GM19395 (cell line): ENCODE measurements at regions not wholly inside any gene's neighbourhood (a gene's known extent, or its start where the extent isn't known, plus 50 kb on each side); places are given as distances from the start of the nearest gene placed in this dataset.

Source experiments
- ATAC-seq: cut with Tn5 transposase; IDR thresholded peaks from one replicate; pipeline ENCODE4 v1.9.1; 2021; ENCODE audit warnings: mild to moderate bottlenecking, moderate library complexity; ENCODE audit not compliant: unreplicated experiment

DNA sequence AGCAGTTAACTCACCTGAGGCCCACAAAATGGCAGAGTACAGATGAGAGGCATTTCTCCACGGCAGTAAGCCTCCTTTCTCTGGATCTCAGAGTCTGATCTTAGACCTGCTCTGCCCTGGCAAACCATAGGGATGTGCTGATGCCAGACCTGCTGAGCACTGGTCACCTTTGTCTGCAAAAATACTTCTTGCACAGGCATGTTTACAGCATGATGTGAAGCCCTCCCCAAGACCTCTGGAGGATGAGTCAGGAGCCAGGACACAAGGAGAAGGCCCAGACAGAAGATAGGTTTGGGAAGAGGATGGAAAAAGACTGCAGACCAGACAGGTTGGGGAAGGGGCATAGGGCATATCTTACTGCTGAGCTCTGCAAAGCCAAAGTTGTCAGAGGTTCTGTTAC is 426.6 kb downstream of the PMP22 start:
- no peak for ATAC-seq

DNA sequence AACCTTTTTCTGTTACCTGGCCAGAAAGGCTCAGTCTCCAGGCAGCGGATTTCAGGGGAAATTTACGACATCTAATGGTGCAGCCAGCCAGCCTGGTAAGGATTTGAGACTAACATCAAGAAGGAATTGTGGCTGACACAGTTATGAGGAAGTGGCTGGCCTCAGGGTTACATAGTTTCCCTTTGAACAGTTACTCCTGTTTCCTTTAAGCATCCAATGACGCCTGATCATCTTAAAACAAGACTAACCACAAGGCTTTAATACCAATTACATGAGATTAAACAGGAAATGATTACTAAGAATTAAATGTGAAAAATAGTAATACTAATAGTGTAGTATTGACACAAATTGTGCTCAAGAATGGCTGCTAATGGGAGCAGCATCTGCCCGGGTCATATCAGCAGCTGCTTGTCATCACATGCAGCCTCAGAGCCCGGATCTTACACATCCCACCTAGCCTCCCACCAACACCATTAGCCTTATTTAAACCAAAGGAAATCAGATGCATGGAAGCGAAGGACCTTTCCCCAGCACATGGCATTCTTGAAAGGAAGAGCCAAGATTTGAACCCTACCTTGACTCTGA is 431.8 kb downstream of the PMP22 start:
- no peak for ATAC-seq

DNA sequence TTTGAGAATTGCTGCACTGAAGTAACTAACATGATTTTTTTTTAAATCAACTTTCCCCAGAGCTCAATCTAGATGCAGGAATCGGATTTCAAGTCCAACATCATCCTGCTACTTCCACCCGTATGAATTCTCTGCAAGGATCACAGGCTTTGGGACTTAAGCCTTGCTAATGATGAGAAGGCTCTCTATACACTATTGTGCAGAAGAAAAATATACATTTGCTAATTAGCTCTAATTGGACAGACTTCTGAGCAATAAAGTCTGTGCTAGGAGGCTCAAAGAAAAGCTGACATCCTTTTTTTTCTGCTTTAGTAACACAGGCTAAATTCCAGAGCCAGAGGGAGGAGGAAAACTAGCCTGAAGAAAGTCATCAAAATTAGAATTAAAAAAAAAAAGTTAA is 433.6 kb downstream of the PMP22 start:
- ATAC-seq: no peak

DNA sequence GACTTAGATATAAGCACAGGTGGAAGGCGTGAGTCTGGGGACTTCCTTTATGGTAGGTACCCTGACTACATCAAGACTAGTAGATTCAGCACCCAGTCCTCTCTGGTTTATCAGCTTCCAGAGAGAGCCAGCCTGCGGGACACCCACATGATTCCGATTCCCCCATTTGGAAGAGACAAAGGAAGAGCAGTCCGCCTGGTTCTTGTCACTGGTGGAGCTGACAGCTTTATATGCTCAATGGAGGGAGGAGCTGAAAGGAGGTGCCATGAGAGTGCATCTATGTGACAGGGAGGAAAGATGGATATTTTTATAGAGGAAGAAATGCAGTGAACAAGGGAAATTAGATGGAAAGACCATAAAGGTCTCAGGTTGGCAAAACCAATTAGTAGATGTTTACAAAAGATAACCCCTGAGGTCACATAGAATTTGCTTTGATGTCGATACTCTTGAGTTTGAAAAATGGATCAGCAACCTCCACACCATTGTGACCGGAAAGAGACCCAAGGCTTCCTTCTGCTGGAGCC is 437.7 kb downstream of the PMP22 start:
- no peak for ATAC-seq

DNA sequence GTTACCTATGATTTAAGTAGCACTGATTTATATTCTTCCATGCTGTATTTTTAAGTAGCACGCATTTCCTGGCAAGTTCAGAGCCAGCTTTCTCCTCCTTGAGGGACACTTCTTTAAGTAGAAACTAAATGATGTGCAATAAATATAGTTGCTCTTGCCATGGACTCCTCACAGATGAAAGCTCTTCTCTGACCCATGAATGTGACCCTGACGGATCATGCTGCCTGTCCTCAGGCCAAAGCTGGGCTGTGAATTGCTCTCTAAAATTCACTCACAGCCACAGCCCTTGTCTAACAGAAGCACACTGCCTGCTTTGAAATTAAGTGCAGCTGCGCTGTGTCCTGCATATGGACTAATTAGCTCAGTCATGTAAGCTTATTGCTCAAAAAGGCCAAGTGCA is 438.8 kb downstream of the PMP22 start:
- ATAC-seq: no peak

DNA sequence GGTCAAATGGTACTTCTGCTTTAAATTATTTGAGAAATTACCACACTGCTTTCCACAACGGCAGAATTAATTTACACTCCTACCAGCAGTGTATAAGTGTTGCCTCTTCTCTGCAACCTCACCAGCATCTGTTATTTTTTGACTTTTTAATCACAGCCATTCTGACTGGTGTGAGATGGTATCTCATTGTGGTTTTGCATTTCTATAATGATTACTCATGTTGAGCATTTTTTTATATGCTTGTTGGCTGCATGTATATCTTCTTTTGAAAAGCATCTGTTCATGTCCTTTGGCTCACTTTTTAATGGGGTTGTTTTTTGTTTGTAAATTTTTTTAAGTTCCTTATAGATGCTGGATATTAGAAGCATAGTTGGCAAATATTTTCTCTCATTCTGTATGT is 446.7 kb downstream of the PMP22 start:
- ATAC-seq: no peak

DNA sequence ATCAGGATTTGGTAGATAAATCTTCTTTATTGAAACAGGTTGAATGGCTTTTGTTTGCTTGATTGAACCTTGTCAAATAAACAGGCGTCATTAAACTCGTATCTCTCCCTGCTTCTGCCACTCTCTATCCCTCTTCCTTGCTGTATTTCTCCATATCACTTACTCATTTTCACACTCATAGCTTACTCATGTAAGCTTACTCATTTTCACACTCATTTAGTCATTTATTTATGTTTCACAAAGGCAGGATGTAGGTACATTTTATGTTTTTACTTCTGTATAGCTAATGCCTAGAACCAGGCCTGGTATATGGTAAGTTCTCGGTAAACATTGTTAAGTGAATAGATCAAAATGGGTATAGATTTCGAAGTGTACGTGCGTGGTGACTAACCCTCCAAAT is 450.0 kb downstream of the PMP22 start:
- ATAC-seq: no peak

DNA sequence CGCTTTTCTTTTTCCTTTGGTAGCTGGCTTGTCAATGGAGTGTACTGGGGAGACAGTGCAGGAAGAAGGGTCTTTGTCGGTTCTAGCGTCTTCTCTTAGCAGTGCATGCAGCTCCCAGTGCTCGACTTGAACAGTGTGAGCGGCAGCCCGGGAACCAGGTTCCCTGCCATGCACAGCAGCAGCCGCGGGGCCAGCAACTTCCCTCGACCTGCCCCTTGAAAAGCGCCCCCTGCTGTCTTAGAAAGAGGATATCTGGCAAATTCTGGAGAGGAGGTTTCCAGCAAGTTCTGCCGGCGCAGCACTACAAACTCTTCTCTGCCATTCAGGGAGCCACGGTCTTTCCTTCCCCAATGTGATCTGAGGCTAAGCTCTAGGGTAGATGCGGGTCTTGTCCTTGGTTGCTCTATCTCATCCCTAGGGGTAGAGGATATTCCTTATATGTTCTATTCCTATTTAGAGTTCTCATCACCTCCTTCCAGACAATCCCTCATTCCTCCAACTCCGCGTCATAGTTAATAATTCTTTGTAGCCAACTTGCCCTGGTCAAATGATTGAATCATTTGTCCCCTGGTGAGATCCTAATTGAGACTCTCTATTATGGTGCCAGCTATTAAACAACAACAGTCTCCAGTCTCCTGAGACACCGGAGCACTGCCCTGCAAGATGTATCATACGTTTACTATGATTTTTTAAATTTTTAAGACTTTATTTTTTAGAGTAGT is 451.3 kb downstream of the PMP22 start:
- ATAC-seq: no peak

DNA sequence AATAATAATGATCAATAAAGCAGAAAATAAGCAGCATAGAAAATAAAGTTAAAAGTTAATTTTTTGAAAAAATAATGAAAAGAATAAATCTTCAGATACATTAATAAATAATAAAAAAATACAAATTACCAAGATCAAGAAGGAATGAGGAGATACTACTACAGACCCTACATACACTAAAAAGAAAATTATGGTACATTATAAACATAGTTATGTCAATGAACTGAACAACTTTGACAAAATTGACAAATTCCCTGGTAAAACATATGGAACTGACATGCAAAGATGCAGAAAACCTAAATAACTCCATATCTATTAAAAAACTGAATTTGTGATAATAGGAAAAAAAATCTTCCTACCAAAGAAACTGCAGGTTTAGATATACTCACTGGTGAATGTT is 456.7 kb downstream of the PMP22 start:
- no peak for ATAC-seq

DNA sequence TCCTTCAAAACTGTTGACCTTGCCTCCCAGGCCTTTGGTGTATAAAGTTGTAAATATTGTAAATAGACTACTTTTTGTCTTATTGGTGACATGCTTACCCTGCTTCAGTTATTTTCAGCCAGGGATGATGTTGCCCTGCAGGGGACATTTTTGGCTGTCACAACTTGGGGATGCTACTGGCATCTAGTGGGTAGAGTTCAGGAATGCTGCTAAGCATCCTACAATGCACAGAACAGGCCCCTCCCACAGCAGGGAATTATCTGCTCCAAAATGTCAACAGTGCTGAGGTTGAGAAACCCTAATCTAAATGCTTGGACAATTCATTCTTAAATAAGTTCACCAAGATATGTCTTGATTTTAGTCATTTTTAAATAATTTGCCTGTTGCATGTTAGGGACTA is 459.8 kb downstream of the PMP22 start:
- no peak for ATAC-seq

DNA sequence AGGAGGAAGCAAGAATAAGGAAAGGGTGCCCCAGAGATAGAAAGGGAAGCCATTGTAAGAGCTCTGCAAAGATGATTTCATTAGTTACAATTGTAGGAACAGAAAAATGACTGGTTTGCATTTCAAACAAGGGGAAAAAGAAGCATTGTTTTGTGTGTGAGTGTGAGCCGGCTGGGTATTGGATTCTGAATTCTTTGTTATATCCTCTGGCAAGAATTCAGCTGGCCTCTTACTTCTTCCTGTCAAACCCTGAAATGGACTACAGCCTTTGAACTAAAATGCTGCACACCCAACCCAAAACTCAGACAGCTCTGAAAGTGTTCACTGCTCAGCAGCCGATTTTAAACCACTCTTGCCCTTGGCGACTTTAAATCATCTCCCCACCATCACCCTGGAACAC is 461.3 kb downstream of the PMP22 start:
- ATAC-seq: no peak

DNA sequence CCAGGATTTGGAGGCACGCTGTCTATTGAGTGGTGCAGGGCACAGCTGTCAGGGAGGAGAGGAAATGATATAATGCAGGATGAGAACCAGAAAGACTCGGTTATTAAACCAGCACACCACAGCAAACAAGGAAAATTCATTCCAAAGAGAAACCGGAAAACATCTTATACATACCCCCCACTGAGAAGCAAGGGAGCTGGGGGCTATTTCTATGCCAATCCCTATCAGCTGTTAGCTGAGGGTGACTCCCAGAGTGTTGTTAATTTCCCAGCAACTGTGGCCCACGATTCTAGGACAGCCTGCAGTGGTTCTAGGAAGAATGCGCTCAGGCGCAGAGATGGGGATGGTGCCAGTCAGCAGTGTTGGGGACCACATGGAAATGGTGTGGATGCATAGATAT is 467.3 kb downstream of the PMP22 start:
- no peak for ATAC-seq

DNA sequence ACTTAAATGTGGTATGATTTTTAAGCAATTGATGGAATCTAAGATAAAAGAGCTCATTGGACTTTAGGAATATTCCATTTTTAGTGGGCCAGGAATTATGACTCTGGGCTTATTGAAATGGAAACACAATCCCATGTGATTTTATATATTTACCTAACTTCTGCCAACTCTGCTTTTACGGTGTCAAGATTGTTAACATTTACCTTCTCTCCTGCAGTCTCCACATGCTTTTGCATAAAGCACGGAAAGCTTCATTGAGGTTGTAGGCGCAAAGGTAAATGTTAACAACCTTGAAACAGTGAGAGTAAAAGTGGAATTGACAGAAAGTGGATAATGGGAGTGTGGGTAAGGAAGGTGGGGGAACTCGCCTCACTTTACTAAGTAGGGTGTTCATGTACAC is 468.1 kb downstream of the PMP22 start:
- ATAC-seq: no peak

DNA sequence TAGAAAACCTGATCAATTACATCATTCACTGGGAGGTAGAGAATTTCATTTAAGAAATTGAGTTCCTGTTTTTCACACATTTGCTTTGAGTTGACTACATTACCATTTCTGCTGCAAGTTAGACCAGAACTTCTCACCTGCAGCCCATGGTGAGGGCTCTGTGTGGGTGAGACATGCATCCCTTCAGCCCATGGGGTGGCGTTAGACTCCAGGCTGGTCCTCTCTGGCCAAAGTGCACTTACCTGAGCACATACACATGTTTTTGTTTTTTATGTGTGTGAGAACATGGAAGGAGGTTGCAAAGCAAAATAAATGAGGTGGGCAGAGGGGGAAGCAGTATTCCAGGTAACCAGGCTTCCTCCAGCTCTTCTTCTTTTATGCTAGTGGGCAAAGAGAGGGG is 470.2 kb downstream of the PMP22 start:
- no peak for ATAC-seq

DNA sequence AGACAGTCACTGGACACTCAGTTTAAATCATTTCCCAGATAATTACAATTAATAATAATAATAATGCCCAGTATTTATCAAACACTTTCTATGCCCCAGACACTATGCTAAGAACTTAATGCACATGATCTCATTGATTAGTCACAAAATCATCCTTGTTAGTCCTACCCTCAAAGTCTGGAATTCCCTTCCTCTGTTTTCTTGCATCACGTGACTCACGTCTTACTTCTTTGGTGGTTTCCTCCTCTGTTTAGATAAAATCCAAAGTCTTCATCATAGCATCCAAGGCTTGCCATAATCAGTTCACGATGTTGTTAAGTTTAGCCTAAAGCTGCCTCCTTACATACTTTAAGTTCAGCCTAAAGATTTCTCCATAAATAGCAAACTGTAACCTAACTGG is 471.9 kb downstream of the PMP22 start:
- no peak for ATAC-seq

DNA sequence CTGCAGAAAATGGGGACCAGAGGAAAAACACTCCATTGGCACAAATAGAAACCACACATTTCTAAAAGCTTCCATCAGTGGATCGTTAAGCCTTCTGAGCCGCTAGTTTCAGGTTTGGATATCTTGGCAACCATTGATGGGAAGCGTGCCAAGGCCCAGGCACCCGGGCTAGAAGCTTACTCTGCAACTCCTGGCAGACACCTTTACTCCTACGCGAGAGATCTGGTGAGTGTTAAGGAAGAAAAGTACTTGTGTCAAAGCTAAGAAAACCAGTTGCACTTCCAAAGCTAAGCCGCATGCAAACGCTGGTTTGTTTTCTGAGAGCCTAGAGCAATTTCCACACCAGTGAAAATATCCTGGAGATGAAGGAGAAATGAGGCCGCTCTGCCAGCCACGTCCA is 472.4 kb downstream of the PMP22 start:
- no peak for ATAC-seq

DNA sequence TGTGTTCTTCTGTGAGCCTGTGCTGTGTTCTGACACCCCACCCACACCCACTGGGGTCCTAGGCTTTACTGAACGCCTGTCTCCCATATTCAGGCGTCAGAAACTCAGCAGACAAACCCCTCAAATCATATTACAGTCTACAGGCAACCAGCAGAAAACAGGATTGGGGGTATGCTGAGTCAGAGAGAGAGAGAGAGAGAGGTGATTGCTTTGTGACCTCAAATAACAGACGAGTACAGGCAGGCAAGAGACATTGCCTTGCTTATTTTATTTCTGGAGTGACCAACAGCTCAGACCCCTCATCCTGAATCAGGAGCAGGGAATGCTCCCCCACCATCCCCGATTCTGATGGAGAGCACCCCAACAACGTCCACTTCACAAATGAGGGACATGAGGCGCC is 473.9 kb downstream of the PMP22 start:
- no peak for ATAC-seq

DNA sequence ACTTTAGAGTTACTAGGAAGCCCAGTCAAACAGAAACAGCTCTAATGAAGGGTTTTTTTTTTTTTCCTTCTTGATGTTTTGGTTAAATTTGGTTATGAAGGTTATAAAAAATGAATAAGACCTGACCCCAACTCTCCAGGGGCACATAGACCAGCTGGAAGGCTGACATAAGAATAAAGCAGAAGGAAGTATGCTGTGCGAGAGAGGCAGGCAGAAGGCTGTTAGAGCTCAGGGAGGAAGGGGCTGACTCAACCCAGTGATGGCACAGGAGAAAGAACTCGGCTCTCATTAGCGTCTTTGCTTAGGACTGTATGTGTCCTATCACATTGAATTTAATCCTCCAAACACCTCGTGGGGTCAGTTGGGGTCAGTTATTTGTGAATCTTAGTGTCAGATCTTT is 474.6 kb downstream of the PMP22 start:
- ATAC-seq: peak; percentile 62

DNA sequence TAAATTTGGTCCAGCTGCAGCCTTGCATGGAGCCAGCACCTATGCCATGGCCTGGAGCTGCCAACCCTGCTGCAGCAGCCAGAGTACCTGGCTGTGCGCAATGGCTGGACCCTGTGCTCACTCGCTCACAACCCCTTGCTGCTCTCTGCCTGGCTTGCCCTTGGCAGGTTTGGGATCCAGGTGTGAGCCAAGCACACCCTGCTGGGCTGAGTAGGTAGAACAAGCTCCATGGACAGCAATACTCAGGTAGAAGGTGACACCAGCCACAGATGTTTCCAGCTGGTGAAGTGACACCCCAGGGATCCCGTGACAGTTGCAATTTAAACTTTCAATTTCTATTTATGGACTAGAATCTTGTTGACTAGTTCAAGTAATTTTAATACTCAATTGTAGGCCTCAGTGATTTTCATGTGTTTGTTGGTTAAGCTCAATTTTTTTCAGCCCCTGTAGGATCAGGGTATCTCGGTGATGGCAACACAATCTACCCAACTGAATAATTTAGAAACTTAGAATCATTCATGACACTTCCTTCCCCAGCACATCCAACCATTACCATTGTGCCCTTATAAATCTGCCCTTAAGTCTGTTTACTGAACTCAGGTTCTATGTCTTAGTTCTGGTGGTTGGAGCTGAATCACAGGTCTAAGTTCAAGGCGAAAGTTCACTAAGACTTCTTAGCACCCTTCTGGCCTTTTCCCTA is 480.0 kb downstream of the PMP22 start:
- peak; percentile 88 for ATAC-seq

DNA sequence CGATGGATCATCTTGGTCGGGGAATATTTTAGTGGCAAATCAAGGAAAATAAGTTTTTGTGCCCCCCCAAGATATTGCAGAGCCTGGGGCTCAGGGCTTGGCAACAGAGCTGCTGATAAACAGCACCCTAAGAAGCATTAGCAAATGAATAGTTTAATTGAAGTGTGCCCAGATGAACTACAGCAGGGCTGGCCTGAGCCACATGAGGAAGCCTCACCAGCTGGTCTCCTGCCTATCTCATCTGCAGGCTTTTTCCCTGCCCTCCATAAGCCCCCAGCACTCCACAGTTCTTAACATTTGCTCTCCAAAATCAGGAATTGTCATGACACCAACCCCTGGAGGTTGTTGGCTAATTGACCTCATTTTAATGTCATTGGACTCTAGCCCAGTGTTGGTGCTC is 480.2 kb downstream of the HS3ST3B1 start:
- ATAC-seq: no peak

DNA sequence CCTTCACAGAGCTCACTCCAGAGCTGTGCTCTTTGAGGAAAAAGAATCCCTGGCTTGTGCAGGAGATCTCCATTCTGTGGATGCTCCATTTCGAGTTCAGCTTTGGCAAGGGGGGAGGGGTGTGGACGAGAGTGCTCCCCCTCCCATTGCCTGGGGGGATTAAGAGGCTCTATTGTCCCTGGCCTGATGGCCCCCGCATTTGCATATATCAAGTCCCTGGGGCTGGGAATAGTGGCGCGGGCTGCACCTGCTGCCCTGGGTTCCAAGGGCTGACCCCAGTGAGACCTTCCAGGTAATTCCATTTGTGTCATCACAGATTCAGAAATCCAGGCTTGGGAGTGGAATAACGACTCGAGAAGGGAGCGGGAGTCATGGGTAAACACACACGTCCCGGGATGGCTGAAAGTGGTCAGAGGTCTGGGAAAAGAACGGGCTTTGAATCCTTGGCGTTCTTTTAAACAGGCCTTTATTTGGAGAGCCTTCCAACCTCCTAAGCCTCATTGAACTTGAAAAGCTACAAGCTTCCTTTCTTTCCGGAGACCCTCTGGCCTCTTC is 479.3 kb downstream of the HS3ST3B1 start:
- no peak for ATAC-seq

DNA sequence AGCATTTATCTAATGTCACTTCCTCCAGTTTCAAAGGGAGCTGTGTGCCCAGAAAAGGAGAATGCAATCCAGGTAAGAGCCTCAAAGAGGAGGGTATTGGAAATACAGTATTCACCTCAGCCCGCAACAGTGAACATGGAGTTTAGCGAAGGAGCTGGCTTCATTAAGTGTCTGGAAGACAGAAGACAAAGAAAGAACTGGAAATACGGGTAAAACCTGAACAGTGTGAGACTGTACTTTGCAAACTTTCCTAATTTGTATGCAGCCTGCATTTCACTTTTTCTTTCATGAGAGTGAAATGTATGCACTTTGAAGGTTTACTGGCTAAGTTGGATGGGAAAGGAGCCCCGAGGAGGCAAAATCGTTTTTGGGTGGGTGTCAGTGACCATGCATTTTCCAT is 478.4 kb downstream of the HS3ST3B1 start:
- no peak for ATAC-seq
